Ishikawa (cell line): ENCODE measurements at regions not wholly inside any gene's neighbourhood (a gene's known extent, or its start where the extent isn't known, plus 50 kb on each side); places are given as distances from the start of the nearest gene placed in this dataset.

ENCODE experiments used
- EGR1 ChIP-seq: IDR thresholded peaks from 2 replicates; pipeline ENCODE4 v1.6.1; 2012
- EP300 ChIP-seq: IDR thresholded peaks from 2 replicates; pipeline ENCODE4 v1.6.1; 2012; ENCODE audit warnings: borderline replicate concordance
- FOXM1 ChIP-seq: IDR thresholded peaks from 2 replicates; pipeline ENCODE4 v1.6.1; 2012; ENCODE audit warnings: low read depth, borderline replicate concordance
- MAX ChIP-seq: IDR thresholded peaks from 2 replicates; pipeline ENCODE4 v1.6.1; 2012
- RAD21 ChIP-seq: IDR thresholded peaks from 2 replicates; pipeline ENCODE4 v1.6.1; 2012; ENCODE audit warnings: low read depth
- REST ChIP-seq: IDR thresholded peaks from 2 replicates; pipeline ENCODE4 v1.6.1; 2012; ENCODE audit warnings: low read depth, mild to moderate bottlenecking
- TAF1 ChIP-seq: IDR thresholded peaks from 2 replicates; pipeline ENCODE4 v1.6.1; 2012; ENCODE audit warnings: low read depth, mild to moderate bottlenecking
- USF1 ChIP-seq: IDR thresholded peaks from 2 replicates; pipeline ENCODE4 v1.6.1; 2012

- TF ChIP-seq FOXM1 = no peak
- no peak for TF ChIP-seq EGR1
- no peak for TF ChIP-seq TAF1
- no peak for TF ChIP-seq RAD21
- TF ChIP-seq REST = no peak
- no peak for TF ChIP-seq USF1
- no peak for TF ChIP-seq MAX
- TF ChIP-seq EP300 = no peak
Measured at GRCh38 chr1:116827607-116828105, 73.4 kb downstream of the CD2 start.
